NCI-H1930 (cell line): ENCODE measurements at regions not wholly inside any gene's neighbourhood (a gene's known extent, or its start where the extent isn't known, plus 50 kb on each side); places are given as distances from the start of the nearest gene placed in this dataset.

Experiments
- DNase-seq, 2 experiments: peaks; one replicate each; lab custom pipeline; 2025; lab: John Stamatoyannopoulos, UW

- no peak for DNase-seq
Measured at GRCh38 chr2:145595296-145595695, 1075.4 kb upstream of the ZEB2 start.

GRCh38 chr2:145593991-145594614, 1074.2 kb upstream of the ZEB2 start:
- no peak for DNase-seq

- no peak for DNase-seq
Measured at GRCh38 chr2:145593280-145593679, 1073.4 kb upstream of the ZEB2 start.

- no peak for DNase-seq
Measured at GRCh38 chr2:145592361-145592760, 1072.4 kb upstream of the ZEB2 start.

- no peak for DNase-seq
Measured at GRCh38 chr2:145591109-145591809, 1071.3 kb upstream of the ZEB2 start.

GRCh38 chr2:145587922-145588321, 1068.0 kb upstream of the ZEB2 start:
- DNase-seq: no peak

- DNase-seq: no peak
Measured at GRCh38 chr2:145584353-145584752, 1064.4 kb upstream of the ZEB2 start.

GRCh38 chr2:145573608-145574007, 1053.7 kb upstream of the ZEB2 start:
- DNase-seq: no peak

- no peak for DNase-seq
Measured at GRCh38 chr2:145572238-145572637, 1052.3 kb upstream of the ZEB2 start.

GRCh38 chr2:145569108-145569507, 1049.2 kb upstream of the ZEB2 start:
- no peak for DNase-seq

- DNase-seq: no peak
Measured at GRCh38 chr2:145563741-145564615, 1044.1 kb upstream of the ZEB2 start.

- no peak for DNase-seq
Measured at GRCh38 chr2:145561152-145561551, 1041.2 kb upstream of the ZEB2 start.

GRCh38 chr2:145558617-145559350, 1038.9 kb upstream of the ZEB2 start:
- DNase-seq: no peak

GRCh38 chr2:145555360-145555759, 1035.4 kb upstream of the ZEB2 start:
- no peak for DNase-seq

- DNase-seq: no peak
Measured at GRCh38 chr2:145551686-145552085, 1031.8 kb upstream of the ZEB2 start.

GRCh38 chr2:145548479-145548878, 1028.6 kb upstream of the ZEB2 start:
- DNase-seq: no peak

- DNase-seq: no peak
Measured at GRCh38 chr2:145547620-145548019, 1027.7 kb upstream of the ZEB2 start.

GRCh38 chr2:145546091-145546490, 1026.2 kb upstream of the ZEB2 start:
- no peak for DNase-seq

GRCh38 chr2:145543856-145544255, 1023.9 kb upstream of the ZEB2 start:
- DNase-seq: no peak

- DNase-seq: no peak
Measured at GRCh38 chr2:145543155-145543554, 1023.2 kb upstream of the ZEB2 start.

- no peak for DNase-seq
Measured at GRCh38 chr2:145541028-145541427, 1021.1 kb upstream of the ZEB2 start.

GRCh38 chr2:145538661-145539350, 1018.9 kb upstream of the ZEB2 start:
- no peak for DNase-seq
